Common myeloid progenitor, CD34-positive (primary cell): ENCODE measurements at regions not wholly inside any gene's neighbourhood (a gene's known extent, or its start where the extent isn't known, plus 50 kb on each side); places are given as distances from the start of the nearest gene placed in this dataset.

Source experiments
- CTCF ChIA-PET: fragments of 350-600 bp; sonication (Branson Sonifier 250); formaldehyde crosslinking; loops from one replicate; lab custom pipeline; 2021; ENCODE audit warnings: antibody characterized with exemption; lab: Charles Lee
- POLR2A ChIA-PET: fragments of 350-600 bp; sonication (Branson Sonifier 250); formaldehyde crosslinking; loops from one replicate; lab custom pipeline; 2021; ENCODE audit warnings: antibody characterized with exemption; lab: Charles Lee
- DNase-seq, 3 donors: peaks; one replicate each; pipeline versions ENCODE4 v3.0.0 to v3.0.0-alpha.2; 2013
- H3K27ac ChIP-seq, 2 experiments: 1 replicate in 1 of 2; 2 replicates in 1 of 2; pipeline ENCODE4 v1.7.0; 2013; ENCODE audit warnings: inconsistent platforms in 2 of 2, low read length in 2 of 2, mild to moderate bottlenecking in 2 of 2, low read depth in 1 of 2, moderate library complexity in 1 of 2; ENCODE audit not compliant: severe bottlenecking in 2 of 2, insufficient read depth in 1 of 2, poor library complexity in 1 of 2
- H3K27me3 ChIP-seq, 5 experiments: replicated peaks in 2 of 5; 1 replicate in 3 of 5; 2 replicates in 2 of 5; pipeline versions ENCODE4 v1.6.1 to v1.7.0; 2013; ENCODE audit warnings: low read length in 4 of 5, mild to moderate bottlenecking in 2 of 5, moderate library complexity in 2 of 5, inconsistent platforms in 1 of 5; ENCODE audit not compliant: insufficient read depth in 5 of 5, control insufficient read depth in 4 of 5
- H3K36me3 ChIP-seq, 4 experiments: 1 replicate in 2 of 4; 2 replicates in 2 of 4; pipeline versions ENCODE4 v1.6.1 to v1.7.0; 2013; ENCODE audit warnings: low read length in 3 of 4, control low read depth in 1 of 4, mild to moderate bottlenecking in 1 of 4; ENCODE audit not compliant: control insufficient read depth in 4 of 4, insufficient read depth in 4 of 4
- H3K4me1 ChIP-seq, 4 experiments: 1 replicate in 3 of 4; 2 replicates in 1 of 4; pipeline versions ENCODE4 v1.6.1 to v1.7.1; 2013; ENCODE audit warnings: low read length in 3 of 4, mild to moderate bottlenecking in 3 of 4, control low read depth in 1 of 4, inconsistent platforms in 1 of 4, moderate library complexity in 1 of 4; ENCODE audit not compliant: control insufficient read depth in 4 of 4, insufficient read depth in 4 of 4; ENCODE audit errors: control extremely low read depth in 1 of 4
- H3K4me3 ChIP-seq, 7 experiments: 1 replicate in 4 of 7; 2 replicates in 3 of 7; pipeline versions ENCODE4 v1.5.1 to v1.7.0; 2013; ENCODE audit warnings: mild to moderate bottlenecking in 7 of 7, low read length in 6 of 7, moderate library complexity in 6 of 7, inconsistent platforms in 2 of 7, low read depth in 2 of 7, control low read depth in 1 of 7; ENCODE audit not compliant: insufficient read depth in 4 of 7, control insufficient read depth in 1 of 7; ENCODE audit errors: extremely low read depth in 1 of 7
- H3K9me3 ChIP-seq, 5 experiments: 1 replicate in 4 of 5; 2 replicates in 1 of 5; pipeline versions ENCODE4 v1.6.1 to v1.7.1; 2013; ENCODE audit warnings: low read length in 4 of 5, mild to moderate bottlenecking in 2 of 5, inconsistent platforms in 1 of 5, low read depth in 1 of 5, moderate library complexity in 1 of 5; ENCODE audit not compliant: control insufficient read depth in 4 of 5, insufficient read depth in 2 of 5; ENCODE audit errors: control extremely low read depth in 1 of 5
- WGBS: methylation state at CpG from one replicate; pipeline ENCODE4 v1.1.5; 2013; ENCODE audit not compliant: insufficient coverage; 5-methylcytosine and 5-hydroxymethylcytosine counted together

DNA sequence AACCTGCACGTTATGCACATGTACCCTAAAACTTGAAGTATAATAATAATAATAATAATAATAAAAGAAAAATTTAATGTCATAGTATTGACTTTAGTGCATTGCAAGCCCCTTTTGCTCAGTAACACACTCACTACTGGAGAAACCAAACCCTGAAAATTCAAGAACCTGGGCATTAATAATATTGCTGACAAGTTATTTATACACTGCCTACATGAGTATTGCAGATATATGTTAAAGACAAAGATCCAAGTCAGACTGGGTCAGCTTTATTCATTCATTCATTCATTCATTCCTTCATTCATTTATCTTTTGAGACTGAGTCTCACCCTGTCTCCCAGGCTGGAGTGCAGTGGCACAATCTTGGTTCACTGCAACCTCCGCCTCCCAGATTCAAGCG, 1711.2 kb downstream of the TP53TG3F start:
- Histone ChIP-seq H3K4me3 (no peak overlapping the region), H3K9me3 (peaks cover 0 to 9% (median 2%) of the 10 kb centered on the region in 5 experiments), H3K27ac (no peak overlapping the region), H3K27me3 (no peaks in the 10 kb centered on the region), H3K4me1 (no peaks in the 10 kb centered on the region), H3K36me3 (no peaks in the 10 kb centered on the region)
- no peak for DNase-seq
- CTCF ChIA-PET = no interaction called here
- WGBS = 90% methylated on average over 2 of the region's 3 CpGs
- POLR2A ChIA-PET = no interaction called here

DNA sequence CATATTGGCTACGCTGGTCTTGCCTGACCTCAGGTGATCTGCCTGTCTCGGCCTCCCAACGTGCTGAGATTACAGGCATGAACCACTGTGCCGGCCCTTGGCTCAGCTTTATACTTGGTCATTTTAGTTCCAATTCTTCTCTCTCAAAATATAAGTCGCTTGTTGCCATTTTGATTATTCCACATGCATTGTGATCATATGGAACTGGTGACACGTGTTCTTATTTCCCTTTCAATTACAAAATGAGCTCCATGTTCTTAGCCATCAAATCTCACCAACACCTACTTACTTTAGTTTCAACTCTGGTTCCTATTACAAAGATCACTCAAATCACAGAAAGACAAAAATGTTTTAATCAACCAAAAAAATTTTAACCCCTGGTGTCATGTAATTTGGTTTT, 1711.7 kb downstream of the TP53TG3F start:
- H3K36me3 ChIP-seq = no peaks in the 10 kb centered on the region
- POLR2A ChIA-PET = no interaction called here
- peaks cover 0 to 9% (median 2%) of the 10 kb centered on the region in 5 experiments for H3K9me3 ChIP-seq
- no peaks in the 10 kb centered on the region for H3K27me3 ChIP-seq
- no peak for DNase-seq
- H3K4me1 ChIP-seq = no peaks in the 10 kb centered on the region
- CTCF ChIA-PET = no interaction called here
- WGBS = 76% methylated on average over 5 of the region's 6 CpGs
- no peak overlapping the region for H3K4me3 ChIP-seq
- no peak overlapping the region for H3K27ac ChIP-seq

DNA sequence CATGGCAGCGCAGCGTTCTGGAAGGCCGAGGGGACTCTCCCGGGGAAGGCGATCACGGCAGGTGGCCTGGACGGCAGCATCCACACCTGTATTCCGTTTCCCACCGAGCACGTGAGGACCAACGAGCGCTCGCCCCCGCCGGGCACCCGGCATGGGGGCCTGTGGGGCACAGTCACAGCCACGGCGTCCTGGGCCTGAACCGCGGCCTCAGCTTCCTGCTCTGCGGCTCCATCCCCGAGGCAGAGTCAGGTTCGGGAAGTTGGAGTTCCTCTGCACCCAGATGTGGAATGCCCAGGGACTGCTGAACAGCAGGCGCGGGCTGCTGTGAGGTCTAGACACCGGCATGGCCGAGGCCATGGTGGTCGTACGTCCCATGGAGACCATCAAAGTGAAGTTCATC, 1713.9 kb downstream of the TP53TG3F start:
- no peaks in the 10 kb centered on the region for H3K27me3 ChIP-seq
- CTCF ChIA-PET = no interaction called here
- 96% methylated on average over 29 of the region's 29 CpGs for WGBS
- no peaks in the 10 kb centered on the region for H3K4me1 ChIP-seq
- H3K36me3 ChIP-seq = no peaks in the 10 kb centered on the region
- no peak for DNase-seq
- H3K4me3 ChIP-seq = no peak overlapping the region
- H3K27ac ChIP-seq = no peak overlapping the region
- POLR2A ChIA-PET = no interaction called here
- peaks cover 0 to 9% (median 2%) of the 10 kb centered on the region in 5 experiments for H3K9me3 ChIP-seq

DNA sequence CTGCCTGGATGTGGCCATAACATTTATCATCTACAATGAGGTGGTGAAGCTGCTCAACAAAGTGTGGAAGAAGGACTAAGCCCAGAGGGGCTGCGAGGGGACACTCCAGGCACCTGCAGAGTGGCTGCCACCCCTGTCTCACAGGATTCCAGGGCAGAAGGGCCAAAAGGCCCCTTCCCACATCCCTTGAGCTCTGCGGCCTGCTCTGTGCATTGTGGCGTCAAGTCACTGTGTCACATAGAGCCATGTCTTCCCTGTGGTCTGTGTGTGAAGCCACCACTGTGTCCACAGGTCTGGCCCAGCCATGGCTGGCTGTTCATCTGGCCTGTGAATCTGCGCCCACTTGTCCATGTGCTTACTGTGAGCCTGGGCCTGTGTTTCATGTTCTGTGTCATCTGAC, 1714.6 kb downstream of the TP53TG3F start:
- H3K4me3 ChIP-seq = no peak overlapping the region
- ChIA-PET POLR2A (no interaction called here), CTCF (no interaction called here)
- H3K9me3 ChIP-seq = peaks cover 0 to 9% (median 2%) of the 10 kb centered on the region in 5 experiments
- H3K36me3 ChIP-seq = no peaks in the 10 kb centered on the region
- no peaks in the 10 kb centered on the region for H3K4me1 ChIP-seq
- 100% methylated on average over 3 of the region's 4 CpGs for WGBS
- no peaks in the 10 kb centered on the region for H3K27me3 ChIP-seq
- DNase-seq = no peak
- no peak overlapping the region for H3K27ac ChIP-seq

DNA sequence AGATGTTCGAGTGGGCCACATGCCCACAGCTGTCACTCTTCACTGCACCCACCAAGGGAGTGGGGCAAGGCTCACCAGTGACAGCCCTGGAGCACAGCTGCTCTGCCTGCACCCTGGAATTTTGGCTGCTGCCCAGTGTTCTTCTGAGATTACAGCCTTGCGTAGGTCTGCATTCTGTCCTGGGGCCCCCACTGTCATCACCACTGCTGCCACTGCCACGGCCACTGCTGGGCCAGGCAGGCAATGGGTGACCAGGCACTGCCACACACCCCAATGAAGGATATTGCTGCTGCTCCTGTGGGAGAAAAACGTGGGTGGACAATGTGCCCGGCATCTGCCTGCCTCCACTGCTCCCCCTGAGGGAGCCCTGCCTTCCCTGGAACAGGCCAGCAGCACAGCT, 1717.0 kb downstream of the TP53TG3F start:
- H3K4me1 ChIP-seq = no peaks in the 10 kb centered on the region
- no peak overlapping the region for H3K27ac ChIP-seq
- POLR2A ChIA-PET = no interaction called here
- WGBS = 72% methylated on average over 5 of the region's 5 CpGs
- H3K9me3 ChIP-seq = peaks cover 0 to 9% (median 2%) of the 10 kb centered on the region in 5 experiments
- no peak for DNase-seq
- H3K4me3 ChIP-seq = no peak overlapping the region
- CTCF ChIA-PET = no interaction called here
- no peaks in the 10 kb centered on the region for H3K36me3 ChIP-seq
- no peaks in the 10 kb centered on the region for H3K27me3 ChIP-seq

DNA sequence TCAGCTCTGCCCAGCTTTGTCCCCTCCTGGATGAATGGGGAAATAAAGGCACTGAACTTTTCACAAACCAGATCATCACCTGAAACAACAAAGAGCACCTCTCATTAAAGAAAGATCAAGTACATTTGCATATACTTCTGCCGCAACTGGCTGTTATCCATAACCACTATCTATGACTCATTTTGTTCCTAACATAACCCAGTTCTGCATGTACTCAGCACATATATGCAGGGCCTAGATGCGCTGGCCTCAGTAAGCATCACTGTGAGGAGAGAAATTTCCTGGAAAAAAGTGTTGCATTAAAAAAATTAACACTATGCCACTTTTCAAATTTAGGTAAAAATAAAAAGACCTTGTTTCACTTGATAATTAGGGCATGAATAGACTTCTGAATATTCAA, 1718.4 kb downstream of the TP53TG3F start:
- Histone ChIP-seq H3K4me3 (no peak overlapping the region), H3K4me1 (no peaks in the 10 kb centered on the region), H3K36me3 (no peaks in the 10 kb centered on the region), H3K27ac (no peak overlapping the region), H3K9me3 (peaks cover 0 to 9% (median 2%) of the 10 kb centered on the region in 5 experiments), H3K27me3 (no peaks in the 10 kb centered on the region)
- no peak for DNase-seq
- POLR2A ChIA-PET = no interaction called here
- 100% methylated on average over 1 of the region's 2 CpGs for WGBS
- CTCF ChIA-PET = no interaction called here

DNA sequence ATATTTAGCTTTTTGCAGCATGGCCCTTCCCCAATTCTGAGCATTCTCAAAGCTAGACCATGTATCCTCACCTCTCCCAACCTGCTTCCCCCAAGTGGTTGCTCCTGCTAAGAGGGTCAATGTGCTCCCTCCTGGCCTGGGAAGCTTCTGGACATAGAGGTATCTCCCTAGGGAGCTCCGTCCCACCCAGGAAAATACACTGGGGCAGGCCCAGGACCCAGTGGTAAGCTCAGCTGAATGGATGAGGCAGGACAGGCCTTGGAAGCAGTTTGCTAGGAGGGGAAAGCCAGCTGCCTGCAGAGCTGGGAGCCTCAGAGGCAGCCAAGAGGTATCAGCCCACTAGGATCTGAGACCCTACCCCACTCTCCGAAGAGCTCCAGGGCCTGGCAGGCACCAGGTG, 1721.6 kb downstream of the TP53TG3F start:
- WGBS = 91% methylated on average over 1 of the region's 2 CpGs
- DNase-seq = no peak
- Histone ChIP-seq H3K4me3 (no peak overlapping the region), H3K27ac (no peak overlapping the region), H3K36me3 (no peaks in the 10 kb centered on the region), H3K4me1 (no peaks in the 10 kb centered on the region), H3K27me3 (no peaks in the 10 kb centered on the region), H3K9me3 (peaks cover 0 to 22% (median 2%) of the 10 kb centered on the region in 5 experiments)
- CTCF ChIA-PET = no interaction called here
- POLR2A ChIA-PET = no interaction called here
